Esophagus squamous epithelium (tissue), 4 donors: ENCODE measurements at regions not wholly inside any gene's neighbourhood (a gene's known extent, or its start where the extent isn't known, plus 50 kb on each side); places are given as distances from the start of the nearest gene placed in this dataset.

Experiments
- POLR2A ChIP-seq, 4 donors: fragments of 450-650 bp; IDR thresholded peaks; one replicate each; pipeline ENCODE4 v1.6.1; 2017; ENCODE audit warnings: antibody characterized with exemption in 4 of 4, mild to moderate bottlenecking in 4 of 4, moderate library complexity in 3 of 4
- TF ChIP-seq, protein P1 (sequence below), 6 experiments: fragments of 450-650 bp in 4 of 6; fragments of 200-600 bp in 2 of 6; sonication (generic) in 2 of 6; IDR thresholded peaks; one replicate each; pipeline ENCODE4 v1.5.1; 2016 to 2019; ENCODE audit warnings: antibody characterized with exemption in 6 of 6, mild to moderate bottlenecking in 4 of 6, moderate library complexity in 4 of 6

DNA sequence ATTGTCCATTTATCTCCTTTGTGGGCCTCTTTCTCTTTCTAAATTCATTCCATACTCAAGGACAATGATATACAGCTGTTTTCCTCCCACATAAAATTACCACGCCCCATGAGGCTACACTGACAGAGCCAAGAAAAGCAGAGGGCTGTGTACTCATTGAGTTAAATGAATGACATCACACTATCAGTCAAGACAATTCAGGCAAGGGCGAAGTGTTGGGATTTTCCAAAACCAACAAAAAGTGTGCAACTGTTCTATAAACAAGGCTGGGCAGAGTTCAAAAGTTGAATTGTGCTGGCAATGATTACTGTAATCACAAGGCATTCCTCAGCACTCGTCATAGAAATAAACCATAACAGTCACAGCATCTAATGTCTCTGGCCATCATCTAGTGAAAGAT, 799.6 kb upstream of the DIAPH2 start:
- TF ChIP-seq POLR2A (IDR thresholded peaks at IDR 0.05), result no peak
- TF ChIP-seq, protein P1, sequence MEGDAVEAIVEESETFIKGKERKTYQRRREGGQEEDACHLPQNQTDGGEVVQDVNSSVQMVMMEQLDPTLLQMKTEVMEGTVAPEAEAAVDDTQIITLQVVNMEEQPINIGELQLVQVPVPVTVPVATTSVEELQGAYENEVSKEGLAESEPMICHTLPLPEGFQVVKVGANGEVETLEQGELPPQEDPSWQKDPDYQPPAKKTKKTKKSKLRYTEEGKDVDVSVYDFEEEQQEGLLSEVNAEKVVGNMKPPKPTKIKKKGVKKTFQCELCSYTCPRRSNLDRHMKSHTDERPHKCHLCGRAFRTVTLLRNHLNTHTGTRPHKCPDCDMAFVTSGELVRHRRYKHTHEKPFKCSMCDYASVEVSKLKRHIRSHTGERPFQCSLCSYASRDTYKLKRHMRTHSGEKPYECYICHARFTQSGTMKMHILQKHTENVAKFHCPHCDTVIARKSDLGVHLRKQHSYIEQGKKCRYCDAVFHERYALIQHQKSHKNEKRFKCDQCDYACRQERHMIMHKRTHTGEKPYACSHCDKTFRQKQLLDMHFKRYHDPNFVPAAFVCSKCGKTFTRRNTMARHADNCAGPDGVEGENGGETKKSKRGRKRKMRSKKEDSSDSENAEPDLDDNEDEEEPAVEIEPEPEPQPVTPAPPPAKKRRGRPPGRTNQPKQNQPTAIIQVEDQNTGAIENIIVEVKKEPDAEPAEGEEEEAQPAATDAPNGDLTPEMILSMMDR (IDR thresholded peaks at IDR 0.05), result no peak
